ENCODE measurements at regions not wholly inside any gene's neighbourhood (a gene's known extent, or its start where the extent isn't known, plus 50 kb on each side); places are given as distances from the start of the nearest gene placed in this dataset.

DNA sequence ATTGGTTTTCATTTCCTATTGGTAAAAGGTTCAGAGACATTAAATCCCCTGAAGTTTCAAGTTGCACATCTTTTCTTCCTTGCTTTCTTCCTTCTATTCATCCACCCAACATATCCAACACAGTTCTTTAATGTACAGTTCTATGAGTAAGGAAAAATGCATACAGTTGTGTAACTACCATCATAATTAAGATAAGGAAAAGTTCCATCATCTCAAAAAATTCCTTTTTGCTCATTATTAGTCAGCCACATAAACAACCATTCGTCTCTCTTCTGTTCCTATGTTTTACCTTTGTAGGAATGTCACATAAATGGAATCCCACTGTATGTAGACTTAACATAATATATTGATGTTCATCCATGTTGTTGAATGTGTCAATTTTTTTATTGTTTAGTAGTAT lies 211.1 kb upstream of the ADAMTS9 start:
- DNase-seq, result no peak
- Histone ChIP-seq H3K27me3 (ENCODE audit: control insufficient read depth in 1 of 2, insufficient read depth in 1 of 2, low read length in 2 of 2) (no peaks in the 10 kb centered on the region), H2AFZ (ENCODE audit: low read depth, low read length) (no peak overlapping the region), H3K36me3 (ENCODE audit: control insufficient read depth in 1 of 2, insufficient read depth in 2 of 2, low read depth in 1 of 2, low read length in 2 of 2) (no peaks in the 10 kb centered on the region), H3K27ac (ENCODE audit: low read length, poor library complexity, severe bottlenecking) (no peak overlapping the region), H3K4me3 (ENCODE audit: insufficient read depth in 1 of 2, low read depth in 1 of 2, low read length in 2 of 2) (no peak overlapping the region), H2BK120ac (ENCODE audit: low read depth, low read length) (no peak overlapping the region), H3K4me2 (ENCODE audit: low read length, poor library complexity, severe bottlenecking) (no peak overlapping the region), H3K4ac (ENCODE audit: low read depth in 1 of 2, low read length in 2 of 2) (no peak overlapping the region), H4K91ac (ENCODE audit: low read length) (no peak overlapping the region), H3K14ac (ENCODE audit: low read length in 2 of 2) (no peak overlapping the region), H3K79me1 (replicated peaks; ENCODE audit: low read length, poor library complexity, severe bottlenecking) (no peaks in the 10 kb centered on the region), H2BK12ac (ENCODE audit: low read length in 2 of 2) (no peak overlapping the region), H3K4me1 (ENCODE audit: control insufficient read depth, insufficient read depth, low read depth, low read length) (no peaks in the 10 kb centered on the region), H4K8ac (ENCODE audit: low read length) (no peak overlapping the region), H3K23ac (ENCODE audit: low read length in 2 of 2) (no peak overlapping the region), H2AK5ac (ENCODE audit: low read length, severe bottlenecking) (no peak overlapping the region), H3K9me3 (ENCODE audit: control insufficient read depth, low read length) (no peaks in the 10 kb centered on the region), H3K18ac (ENCODE audit: low read depth in 1 of 2, low read length in 2 of 2) (no peak overlapping the region), H2BK5ac (ENCODE audit: low read depth, low read length, poor library complexity, severe bottlenecking) (no peak overlapping the region), H2BK15ac (ENCODE audit: low read depth, poor library complexity, severe bottlenecking) (no peak overlapping the region), H3K9ac (ENCODE audit: low read length) (no peak overlapping the region)
- WGBS, result 0% methylated on average over 1 of the region's 1 CpG

DNA sequence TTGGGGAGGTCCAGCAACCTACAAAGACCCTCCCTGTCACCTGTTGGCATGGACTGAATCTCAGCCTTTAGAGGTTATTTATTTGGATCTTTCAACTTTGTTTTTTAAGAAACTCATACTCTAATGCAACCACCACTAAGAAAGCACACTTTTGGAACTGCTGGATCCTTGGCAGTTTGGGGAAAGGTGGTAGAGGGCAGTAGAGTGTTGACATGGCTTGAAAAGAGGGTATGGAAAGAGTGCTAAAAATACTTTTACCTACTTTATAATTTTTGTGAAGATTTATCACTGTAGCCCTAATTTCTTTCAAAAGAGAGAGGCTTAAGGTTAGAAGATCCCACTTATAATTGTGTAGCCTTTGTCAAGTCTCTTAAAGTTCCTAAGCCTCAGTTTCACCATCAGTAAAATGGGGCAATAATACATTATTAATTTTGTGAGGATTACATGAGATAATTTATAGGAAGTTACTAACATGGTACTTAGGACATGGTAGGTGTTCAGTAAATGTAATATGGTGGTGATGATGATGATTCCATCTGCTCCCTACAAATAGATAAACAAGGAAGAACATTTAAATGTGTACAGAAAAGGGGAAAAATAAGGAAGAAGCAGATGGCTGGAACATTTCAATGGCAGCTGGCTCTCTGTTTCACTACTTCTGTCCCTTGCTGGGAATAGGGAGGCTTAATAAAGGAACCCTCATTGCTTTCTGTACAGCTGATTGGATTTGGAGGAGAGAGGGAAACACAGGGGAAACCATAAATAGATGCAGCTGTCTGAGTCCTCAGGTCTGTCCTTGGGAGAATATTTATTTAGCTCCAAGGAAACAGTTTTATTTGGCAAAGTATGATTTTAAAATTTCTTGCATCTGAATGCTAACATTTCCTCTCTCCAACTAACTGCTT lies 208.4 kb upstream of the ADAMTS9 start:
- no peak overlapping the region for H2BK120ac ChIP-seq (ENCODE audit: low read depth, low read length)
- H3K27me3 ChIP-seq (ENCODE audit: control insufficient read depth in 1 of 2, insufficient read depth in 1 of 2, low read length in 2 of 2), result no peaks in the 10 kb centered on the region
- no peaks in the 10 kb centered on the region for H3K4me1 ChIP-seq (ENCODE audit: control insufficient read depth, insufficient read depth, low read depth, low read length)
- no peaks in the 10 kb centered on the region for H3K9me3 ChIP-seq (ENCODE audit: control insufficient read depth, low read length)
- H4K91ac ChIP-seq (ENCODE audit: low read length), result no peak overlapping the region
- no peaks in the 10 kb centered on the region for H3K36me3 ChIP-seq (ENCODE audit: control insufficient read depth in 1 of 2, insufficient read depth in 2 of 2, low read depth in 1 of 2, low read length in 2 of 2)
- no peak overlapping the region for H3K4ac ChIP-seq (ENCODE audit: low read depth in 1 of 2, low read length in 2 of 2)
- H3K18ac ChIP-seq (ENCODE audit: low read depth in 1 of 2, low read length in 2 of 2), result no peak overlapping the region
- no peak overlapping the region for H2BK12ac ChIP-seq (ENCODE audit: low read length in 2 of 2)
- H3K4me3 ChIP-seq (ENCODE audit: insufficient read depth in 1 of 2, low read depth in 1 of 2, low read length in 2 of 2), result no peak overlapping the region
- H3K79me1 ChIP-seq (replicated peaks; ENCODE audit: low read length, poor library complexity, severe bottlenecking), result no peaks in the 10 kb centered on the region
- no peak overlapping the region for H4K8ac ChIP-seq (ENCODE audit: low read length)
- no peak overlapping the region for H2AK5ac ChIP-seq (ENCODE audit: low read length, severe bottlenecking)
- DNase-seq, result no peak
- no peak overlapping the region for H3K4me2 ChIP-seq (ENCODE audit: low read length, poor library complexity, severe bottlenecking)
- no peak overlapping the region for H2AFZ ChIP-seq (ENCODE audit: low read depth, low read length)
- no peak overlapping the region for H3K27ac ChIP-seq (ENCODE audit: low read length, poor library complexity, severe bottlenecking)
- no peak overlapping the region for H3K23ac ChIP-seq (ENCODE audit: low read length in 2 of 2)
- H3K9ac ChIP-seq (ENCODE audit: low read length), result no peak overlapping the region
- H2BK15ac ChIP-seq (ENCODE audit: low read depth, poor library complexity, severe bottlenecking), result no peak overlapping the region
- no peak overlapping the region for H3K14ac ChIP-seq (ENCODE audit: low read length in 2 of 2)
- no peak overlapping the region for H2BK5ac ChIP-seq (ENCODE audit: low read depth, low read length, poor library complexity, severe bottlenecking)

DNA sequence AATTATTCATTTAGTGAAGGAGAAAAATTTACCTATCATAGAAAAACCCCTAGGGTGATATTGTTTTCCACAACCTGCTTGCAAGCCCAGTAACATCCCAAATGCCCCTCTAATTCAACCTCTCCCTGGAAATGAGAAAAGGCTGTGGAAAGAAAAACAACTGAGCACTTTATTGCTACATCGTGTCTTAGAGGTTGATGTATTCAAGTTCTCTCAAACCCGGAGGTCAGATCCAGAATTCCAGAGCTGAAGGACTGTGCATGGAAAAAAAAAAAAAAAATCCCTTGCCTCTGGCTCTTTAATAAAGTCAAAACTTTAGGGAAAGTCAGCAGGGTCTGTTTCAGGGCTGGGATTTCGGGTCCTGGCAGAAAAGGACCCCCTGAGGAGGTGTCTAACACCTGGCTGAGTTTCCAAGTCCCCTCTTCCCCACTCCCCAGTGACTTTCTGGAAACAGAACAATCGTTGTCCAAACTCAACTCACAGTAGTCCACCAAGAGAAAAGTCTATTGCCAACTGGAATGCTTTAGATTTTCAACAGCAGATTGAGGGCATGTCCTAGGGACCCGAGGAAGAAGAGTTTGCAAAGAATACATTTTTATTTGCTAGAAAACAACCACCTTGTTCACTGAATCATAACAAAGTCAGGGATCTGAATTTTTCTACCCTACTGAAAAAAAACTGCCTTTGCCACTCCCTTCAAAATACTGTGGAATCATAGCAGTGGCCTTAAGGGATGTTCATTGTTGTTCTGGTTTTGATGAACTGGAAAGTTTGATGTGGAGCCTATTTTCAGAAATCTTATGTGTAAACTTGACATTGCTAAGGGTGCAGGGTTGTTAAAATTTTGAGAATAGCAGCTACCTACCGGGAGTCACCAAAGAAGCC lies 207.5 kb upstream of the ADAMTS9 start:
- H2BK5ac ChIP-seq (ENCODE audit: low read depth, low read length, poor library complexity, severe bottlenecking), result no peak overlapping the region
- H3K27me3 ChIP-seq (ENCODE audit: control insufficient read depth in 1 of 2, insufficient read depth in 1 of 2, low read length in 2 of 2), result no peaks in the 10 kb centered on the region
- H2BK12ac ChIP-seq (ENCODE audit: low read length in 2 of 2), result no peak overlapping the region
- no peaks in the 10 kb centered on the region for H3K79me1 ChIP-seq (replicated peaks; ENCODE audit: low read length, poor library complexity, severe bottlenecking)
- no peak overlapping the region for H3K4me2 ChIP-seq (ENCODE audit: low read length, poor library complexity, severe bottlenecking)
- no peak overlapping the region for H4K8ac ChIP-seq (ENCODE audit: low read length)
- WGBS, result 43% methylated on average over 6 of the region's 6 CpGs
- no peak overlapping the region for H2BK15ac ChIP-seq (ENCODE audit: low read depth, poor library complexity, severe bottlenecking)
- no peak overlapping the region for H3K18ac ChIP-seq (ENCODE audit: low read depth in 1 of 2, low read length in 2 of 2)
- H3K9me3 ChIP-seq (ENCODE audit: control insufficient read depth, low read length), result no peaks in the 10 kb centered on the region
- H3K27ac ChIP-seq (ENCODE audit: low read length, poor library complexity, severe bottlenecking), result no peak overlapping the region
- H2BK120ac ChIP-seq (ENCODE audit: low read depth, low read length), result no peak overlapping the region
- H3K4me1 ChIP-seq (ENCODE audit: control insufficient read depth, insufficient read depth, low read depth, low read length), result no peaks in the 10 kb centered on the region
- no peak overlapping the region for H3K9ac ChIP-seq (ENCODE audit: low read length)
- H3K36me3 ChIP-seq (ENCODE audit: control insufficient read depth in 1 of 2, insufficient read depth in 2 of 2, low read depth in 1 of 2, low read length in 2 of 2), result no peaks in the 10 kb centered on the region
- H2AFZ ChIP-seq (ENCODE audit: low read depth, low read length), result no peak overlapping the region
- peak; percentile 43 for DNase-seq
- no peak overlapping the region for H2AK5ac ChIP-seq (ENCODE audit: low read length, severe bottlenecking)
- no peak overlapping the region for H3K14ac ChIP-seq (ENCODE audit: low read length in 2 of 2)
- no peak overlapping the region for H3K23ac ChIP-seq (ENCODE audit: low read length in 2 of 2)
- H4K91ac ChIP-seq (ENCODE audit: low read length), result no peak overlapping the region
- no peak overlapping the region for H3K4ac ChIP-seq (ENCODE audit: low read depth in 1 of 2, low read length in 2 of 2)
- no peak overlapping the region for H3K4me3 ChIP-seq (ENCODE audit: insufficient read depth in 1 of 2, low read depth in 1 of 2, low read length in 2 of 2)

DNA sequence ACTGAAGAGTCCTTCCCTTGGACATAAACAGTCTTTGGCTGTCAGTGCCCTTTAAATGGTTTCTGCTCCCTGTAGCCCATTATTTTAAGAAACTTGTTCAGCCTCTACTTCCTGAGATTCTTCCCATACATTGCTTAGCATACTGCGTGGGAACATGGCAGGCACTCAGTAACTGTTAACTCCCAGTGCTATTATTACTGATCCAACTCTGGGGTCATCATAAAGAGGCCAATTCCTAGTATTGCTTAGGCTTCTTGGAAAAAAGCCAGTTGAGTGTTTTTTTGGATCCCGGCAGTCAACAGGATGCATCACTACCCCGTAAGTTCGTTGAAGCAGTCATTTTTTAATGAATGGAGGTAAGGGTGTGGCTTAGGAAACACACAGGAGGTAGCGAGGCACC lies 206.2 kb upstream of the ADAMTS9 start:
- Histone ChIP-seq H3K79me1 (replicated peaks; ENCODE audit: low read length, poor library complexity, severe bottlenecking) (no peaks in the 10 kb centered on the region), H3K9ac (ENCODE audit: low read length) (no peak overlapping the region), H3K4me1 (ENCODE audit: control insufficient read depth, insufficient read depth, low read depth, low read length) (no peaks in the 10 kb centered on the region), H3K18ac (ENCODE audit: low read depth in 1 of 2, low read length in 2 of 2) (no peak overlapping the region), H3K36me3 (ENCODE audit: control insufficient read depth in 1 of 2, insufficient read depth in 2 of 2, low read depth in 1 of 2, low read length in 2 of 2) (no peaks in the 10 kb centered on the region), H2BK5ac (ENCODE audit: low read depth, low read length, poor library complexity, severe bottlenecking) (no peak overlapping the region), H2AFZ (ENCODE audit: low read depth, low read length) (no peak overlapping the region), H3K14ac (ENCODE audit: low read length in 2 of 2) (peak overlapping the region in 1 of 2 experiments; percentile 8), H3K27ac (ENCODE audit: low read length, poor library complexity, severe bottlenecking) (no peak overlapping the region), H2BK12ac (ENCODE audit: low read length in 2 of 2) (no peak overlapping the region), H2BK15ac (ENCODE audit: low read depth, poor library complexity, severe bottlenecking) (no peak overlapping the region), H4K91ac (ENCODE audit: low read length) (no peak overlapping the region), H2BK120ac (ENCODE audit: low read depth, low read length) (no peak overlapping the region), H3K9me3 (ENCODE audit: control insufficient read depth, low read length) (no peaks in the 10 kb centered on the region), H4K8ac (ENCODE audit: low read length) (no peak overlapping the region), H3K4me3 (ENCODE audit: insufficient read depth in 1 of 2, low read depth in 1 of 2, low read length in 2 of 2) (no peak overlapping the region), H3K4me2 (ENCODE audit: low read length, poor library complexity, severe bottlenecking) (no peak overlapping the region), H2AK5ac (ENCODE audit: low read length, severe bottlenecking) (no peak overlapping the region), H3K27me3 (ENCODE audit: control insufficient read depth in 1 of 2, insufficient read depth in 1 of 2, low read length in 2 of 2) (no peaks in the 10 kb centered on the region), H3K23ac (ENCODE audit: low read length in 2 of 2) (no peak overlapping the region), H3K4ac (ENCODE audit: low read depth in 1 of 2, low read length in 2 of 2) (no peak overlapping the region)
- WGBS, result 85% methylated on average over 5 of the region's 5 CpGs
- no peak for DNase-seq
